ENCODE measurements at regions not wholly inside any gene's neighbourhood (a gene's known extent, or its start where the extent isn't known, plus 50 kb on each side); places are given as distances from the start of the nearest gene placed in this dataset.
"Not testable (repeated sequence)": the region's sequence is repeated elsewhere in the genome, so short reads cannot be mapped to it uniquely, and the experiment has no call there.

DNA sequence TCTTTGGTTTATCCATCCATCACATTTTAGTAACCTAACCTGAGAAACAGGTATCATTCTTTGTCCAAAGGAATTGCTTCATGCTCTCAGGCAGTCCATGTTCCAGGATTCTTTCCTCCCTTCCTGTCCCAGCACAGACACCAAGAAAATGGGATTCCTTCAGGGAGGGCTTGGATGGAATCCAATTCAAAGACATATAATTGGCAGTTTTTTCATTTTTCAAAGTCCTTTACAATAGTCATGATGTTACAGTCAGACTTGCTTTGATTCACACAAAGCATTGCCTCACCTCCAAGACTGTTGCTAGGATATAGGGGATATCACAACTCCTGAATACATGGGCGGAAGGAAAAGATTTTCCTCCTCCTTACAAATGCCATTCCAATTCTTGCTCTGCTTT, 241.4 kb upstream of the ACVR2A start:
- no peak for DNase-seq

DNA sequence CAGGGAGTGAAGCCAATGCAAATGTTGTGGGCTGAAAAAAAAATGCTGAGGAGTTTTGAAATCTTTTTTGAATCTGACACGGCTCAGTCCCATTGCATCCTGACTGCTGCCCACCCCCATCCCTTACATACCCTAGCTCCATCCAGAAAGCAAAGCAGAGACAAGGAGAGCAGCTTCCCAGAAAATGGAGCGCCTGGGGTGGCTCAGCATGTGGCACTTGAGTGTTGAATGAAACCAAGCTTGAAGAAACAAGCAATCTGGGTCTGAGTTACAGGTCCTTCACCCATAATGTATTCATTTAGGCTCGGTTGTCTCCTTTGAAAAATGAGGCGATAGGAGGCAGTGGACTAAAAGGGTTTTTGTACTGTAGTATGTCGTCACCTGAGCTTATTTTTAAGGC, 244.2 kb upstream of the ACVR2A start:
- DNase-seq, result no peak

DNA sequence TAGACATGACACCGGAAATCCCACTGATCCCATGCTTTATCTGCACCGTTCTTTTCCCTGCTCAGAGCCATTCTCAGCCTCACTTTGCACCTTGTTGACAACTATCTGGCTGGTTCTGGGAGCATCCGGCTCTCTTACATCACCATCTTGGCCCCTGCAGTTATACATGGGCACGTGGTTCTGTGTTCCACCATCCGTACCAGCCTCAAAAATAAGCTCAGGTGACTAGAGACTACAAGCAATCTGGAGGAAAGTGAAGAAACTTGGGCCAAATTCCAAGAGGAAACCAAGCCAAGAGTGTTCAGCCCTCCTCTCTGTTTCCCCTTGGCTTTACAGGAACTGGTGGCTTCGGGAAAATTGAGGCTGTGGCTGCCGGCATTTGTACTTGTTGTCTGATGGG, 244.6 kb upstream of the ACVR2A start:
- DNase-seq, result no peak

GRCh38 chr2:147595200-147595599, 249.6 kb upstream of the ACVR2A start:
- DNase-seq, result no peak

GRCh38 chr2:147594038-147594437, 250.8 kb upstream of the ACVR2A start:
- no peak for DNase-seq

DNA sequence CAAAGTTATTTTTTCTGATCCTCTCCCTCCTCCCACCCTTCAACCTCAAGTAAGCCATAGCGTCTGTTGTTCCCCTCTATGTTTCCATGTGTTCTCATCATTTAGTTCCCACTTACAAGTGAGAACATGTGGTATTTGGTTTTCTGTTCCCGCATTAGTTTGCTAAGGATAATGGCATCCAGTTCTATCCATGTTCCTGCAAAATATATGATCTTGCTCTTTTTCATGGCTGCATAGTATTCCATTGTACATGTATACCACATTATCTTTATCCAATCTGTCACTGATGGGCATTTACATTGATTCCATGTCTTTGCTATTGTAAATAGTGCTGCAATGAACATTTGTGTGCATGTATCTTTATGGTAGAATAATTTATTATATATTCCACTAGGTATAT, 252.0 kb upstream of the ACVR2A start:
- not testable (repeated sequence) for DNase-seq

GRCh38 chr2:147589127-147589526, 255.7 kb upstream of the ACVR2A start:
- no peak for DNase-seq

DNA sequence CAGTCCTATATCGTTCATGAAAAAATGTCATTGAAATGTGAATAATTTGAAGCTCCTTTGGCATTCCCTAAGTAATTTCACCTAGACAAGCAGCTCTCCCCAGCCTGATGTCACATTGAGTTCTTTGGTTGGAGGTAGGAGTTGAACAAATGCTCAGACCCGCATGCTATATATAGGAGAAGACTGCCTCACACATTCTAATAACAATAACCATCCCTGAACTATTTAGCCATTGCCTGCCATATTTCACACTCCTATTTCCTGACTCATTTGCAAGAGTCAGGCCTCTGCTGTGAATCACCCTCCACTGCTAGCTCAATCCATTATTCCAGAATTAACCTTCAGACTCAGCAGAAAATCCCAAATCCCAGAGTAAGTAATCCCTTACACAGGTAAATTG, 256.6 kb upstream of the ACVR2A start:
- no peak for DNase-seq

GRCh38 chr2:147578529-147578928, 266.3 kb upstream of the ACVR2A start:
- DNase-seq, result no peak

GRCh38 chr2:147577998-147578380, 266.8 kb upstream of the ACVR2A start:
- no peak for DNase-seq

- no peak for DNase-seq
Observed at GRCh38 chr2:147577323-147577997, 267.4 kb upstream of the ACVR2A start.

GRCh38 chr2:147575106-147575505, 269.7 kb upstream of the ACVR2A start:
- DNase-seq, result no peak

GRCh38 chr2:147572622-147573021, 272.2 kb upstream of the ACVR2A start:
- DNase-seq, result no peak

DNA sequence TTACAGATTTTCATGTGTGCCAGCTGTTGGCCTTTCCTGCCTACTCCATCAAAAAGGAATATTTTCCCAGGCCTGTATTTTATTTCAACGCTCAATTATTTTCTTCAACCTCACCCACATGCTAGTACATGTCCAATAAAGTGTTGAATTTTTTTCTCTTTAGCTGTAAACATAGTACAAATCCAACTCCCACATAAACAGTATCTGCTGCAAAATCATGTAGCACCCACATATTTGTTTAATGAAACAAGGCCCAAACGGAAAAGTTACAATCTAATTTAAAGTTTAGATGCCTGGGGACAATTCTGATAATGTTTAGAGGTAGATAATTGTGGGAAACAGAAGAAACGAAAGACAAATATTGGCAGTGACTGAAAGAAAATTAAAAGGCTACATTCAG, 275.4 kb upstream of the ACVR2A start:
- DNase-seq, result no peak

- DNase-seq, result no peak
Observed at GRCh38 chr2:147568109-147568508, 276.7 kb upstream of the ACVR2A start.

DNA sequence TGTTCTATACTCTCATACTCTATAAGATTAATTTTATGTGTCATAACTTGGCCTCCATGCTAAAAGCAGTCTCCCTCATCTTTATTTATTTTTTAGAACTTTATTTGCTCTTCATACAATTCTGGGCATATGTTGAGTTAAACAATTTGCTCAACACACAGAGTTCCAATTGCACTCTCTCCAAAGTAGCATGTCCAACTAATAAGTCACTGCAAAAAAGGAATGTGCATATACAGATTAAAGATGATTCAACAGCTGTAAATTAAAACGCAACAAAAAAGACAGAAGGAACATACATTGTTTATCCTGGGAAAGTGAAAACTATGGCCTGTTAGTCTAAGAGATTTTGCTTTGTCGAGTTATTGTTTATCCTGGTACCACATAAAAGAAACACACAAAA, 277.7 kb upstream of the ACVR2A start:
- no peak for DNase-seq

DNA sequence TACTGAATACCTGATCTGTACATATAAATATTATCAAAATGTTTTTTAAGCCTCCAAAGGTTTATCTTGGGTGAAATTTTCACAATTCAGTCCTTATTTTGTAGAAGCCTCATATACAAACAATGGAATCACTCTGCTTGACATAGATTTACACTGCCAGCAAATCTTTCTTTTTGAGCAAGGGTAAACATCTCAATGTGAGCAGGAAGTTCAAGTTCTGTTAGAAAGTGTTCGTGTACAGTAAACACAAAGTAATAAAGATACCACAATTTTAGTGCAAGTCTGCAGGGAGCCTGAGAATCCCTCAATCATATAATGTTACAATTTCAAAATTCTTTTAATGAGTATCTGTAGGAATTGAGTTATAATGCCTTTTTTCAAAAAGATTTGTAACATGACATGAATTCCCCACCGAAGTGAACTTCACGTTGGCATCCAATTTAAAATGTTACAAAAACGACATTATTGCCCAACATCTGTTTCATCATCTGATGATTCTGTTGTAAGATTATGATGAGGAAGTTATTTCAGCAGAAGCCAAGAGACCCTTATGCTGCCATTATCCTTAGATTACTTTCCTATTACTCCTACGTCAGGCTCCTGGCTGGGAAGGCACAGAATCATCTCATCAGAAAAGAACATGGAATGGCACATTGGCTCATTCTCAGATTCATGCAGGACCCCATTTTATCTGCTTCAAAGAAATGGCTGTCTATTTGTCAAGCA, 283.9 kb upstream of the ACVR2A start:
- no peak for DNase-seq

DNA sequence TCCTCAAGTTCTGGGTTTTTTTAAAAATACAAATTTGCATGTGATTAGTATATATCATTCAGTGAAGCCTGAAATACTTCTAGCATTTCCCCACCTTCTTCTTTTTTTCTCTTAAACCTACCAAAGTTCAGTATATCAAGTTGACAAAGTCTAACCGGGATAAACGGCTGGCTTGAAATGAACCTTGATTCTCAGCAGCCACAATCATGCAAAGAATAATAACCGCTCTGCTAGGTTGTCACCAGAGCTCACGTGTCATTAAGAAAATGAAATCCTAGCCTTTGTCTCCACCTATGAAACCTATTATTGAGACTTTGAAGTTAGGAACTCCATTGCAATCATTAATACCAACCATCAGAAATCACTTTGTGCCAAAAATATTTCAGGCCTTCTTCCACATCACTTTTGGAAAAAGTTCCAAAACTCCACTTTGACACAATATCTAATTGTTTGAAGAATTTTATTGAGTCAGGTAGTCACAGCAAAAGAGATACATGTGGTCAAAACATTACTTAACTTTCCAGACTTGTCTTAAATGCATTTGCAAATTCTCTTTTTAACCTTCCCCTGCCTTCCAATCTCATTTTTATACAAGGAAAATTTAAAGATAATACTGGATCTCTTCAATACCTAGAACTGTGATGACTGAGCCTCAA, 285.6 kb upstream of the ACVR2A start:
- DNase-seq, result no peak

- no peak for DNase-seq
Observed at GRCh38 chr2:147558620-147559019, 286.2 kb upstream of the ACVR2A start.

GRCh38 chr2:147554521-147555107, 290.2 kb upstream of the ACVR2A start:
- no peak for DNase-seq

DNA sequence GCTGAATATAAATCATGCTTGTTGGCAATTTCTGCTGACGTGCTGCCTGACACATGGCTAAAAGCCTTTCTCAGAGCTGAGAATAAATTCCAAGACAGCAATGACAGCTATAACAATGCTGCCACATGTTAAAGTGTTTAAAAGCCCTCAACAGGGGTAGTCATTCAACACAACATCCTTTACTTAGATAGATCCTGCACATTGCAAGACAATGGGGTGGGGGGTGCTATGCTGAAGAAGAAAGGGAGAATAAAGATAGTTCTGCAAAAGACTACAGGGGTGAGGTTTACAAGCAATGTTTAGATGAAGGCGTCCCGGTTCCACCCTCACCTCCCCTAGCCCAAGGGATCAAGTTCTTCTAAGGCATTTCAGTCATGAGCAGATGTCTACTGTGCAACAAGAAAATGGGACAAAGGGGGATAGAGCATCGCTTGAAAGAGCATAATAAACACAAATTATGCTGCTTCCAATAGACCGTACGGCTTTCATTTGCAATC, 291.0 kb upstream of the ACVR2A start:
- no peak for DNase-seq

GRCh38 chr2:147550995-147551731, 293.7 kb upstream of the ACVR2A start:
- no peak for DNase-seq

- DNase-seq, result no peak
Observed at GRCh38 chr2:147549054-147549453, 295.8 kb upstream of the ACVR2A start.
